PC-3 (cell line): ENCODE measurements at regions not wholly inside any gene's neighbourhood (a gene's known extent, or its start where the extent isn't known, plus 50 kb on each side); places are given as distances from the start of the nearest gene placed in this dataset.

Experiments used
- ATAC-seq: fragments of 200-7000 bp; cut with Tn5 transposase; 2 replicates; pipeline ENCODE4 v1.9.1; 2020; ENCODE audit warnings: mild to moderate bottlenecking, moderate library complexity
- BruUV-seq: library from RNA; stranded (reverse); fragments of 400-500 nt; replicated peaks from 2 replicates; lab custom pipeline; 2021; lab: Mats Ljungman, UMichigan
- CTCF ChIA-PET: fragments of 300-600 bp; sonication (Branson Sonifier 250); formaldehyde crosslinking; loops from one replicate; lab custom pipeline; 2022; ENCODE audit warnings: antibody characterized with exemption; lab: Charles Lee
- POLR2A ChIA-PET: fragments of 300-600 bp; sonication (Branson Sonifier 250); formaldehyde crosslinking; loops from one replicate; lab custom pipeline; 2022; ENCODE audit warnings: antibody characterized with exemption; ENCODE audit not compliant: unreplicated experiment; lab: Charles Lee
- DNase-seq: peaks from one replicate; pipeline ENCODE4 v3.0.0-alpha.2; 2015
- H2AFZ ChIP-seq: fragments of 300-600 bp; sonication (generic); 2 replicates; pipeline ENCODE4 v1.6.0; 2016; ENCODE audit warnings: antibody characterized with exemption, low read length
- H3F3A ChIP-seq: fragments of 300-600 bp; sonication (generic); one replicate; pipeline ENCODE4 v1.6.0; 2017; ENCODE audit warnings: antibody characterized with exemption, low read length, control low read depth, mild to moderate bottlenecking; ENCODE audit not compliant: unreplicated experiment
- H3K27ac ChIP-seq: fragments of 300-600 bp; sonication (generic); 2 replicates; pipeline ENCODE4 v1.5.1; 2016; ENCODE audit warnings: mild to moderate bottlenecking, low read length
- H3K27me3 ChIP-seq: fragments of 300-600 bp; sonication (generic); 2 replicates; pipeline ENCODE4 v1.6.1; 2016; ENCODE audit warnings: low read length, mixed read lengths
- H3K36me3 ChIP-seq: fragments of 300-600 bp; sonication (generic); 2 replicates; pipeline ENCODE4 v1.6.1; 2016; ENCODE audit warnings: low read depth, mixed run types, low read length, mixed read lengths
- H3K4me1 ChIP-seq: fragments of 300-600 bp; sonication (generic); 2 replicates; pipeline ENCODE4 v1.5.1; 2016; ENCODE audit warnings: low read length; ENCODE audit not compliant: insufficient read depth
- H3K4me2 ChIP-seq: fragments of 300-600 bp; sonication (generic); 2 replicates; pipeline ENCODE4 v1.6.0; 2016; ENCODE audit warnings: low read length
- H3K4me3 ChIP-seq: fragments of 300-600 bp; sonication (generic); 2 replicates; pipeline ENCODE4 v1.5.1; 2016; ENCODE audit warnings: mild to moderate bottlenecking, low read length, mixed read lengths
- H3K79me2 ChIP-seq: fragments of 300-600 bp; sonication (generic); 2 replicates; pipeline ENCODE4 v1.6.1; 2017; ENCODE audit warnings: low read length, mixed read lengths
- H3K9ac ChIP-seq: fragments of 300-600 bp; sonication (generic); 2 replicates; pipeline ENCODE4 v1.6.0; 2016; ENCODE audit warnings: mild to moderate bottlenecking, low read length
- H3K9me2 ChIP-seq: fragments of 300-600 bp; sonication (generic); replicated peaks from 2 replicates; pipeline ENCODE4 v1.6.1; 2016; ENCODE audit warnings: mixed run types, low read length, mixed read lengths
- H3K9me3 ChIP-seq: fragments of 300-600 bp; sonication (generic); 2 replicates; pipeline ENCODE4 v1.6.1; 2016; ENCODE audit warnings: low read length, mixed read lengths
- H4K20me1 ChIP-seq: fragments of 300-600 bp; sonication (generic); 2 replicates; pipeline ENCODE4 v1.6.1; 2016; ENCODE audit warnings: low read length, mixed read lengths
- CTCF ChIP-seq: fragments of 300-600 bp; sonication (generic); conservative IDR thresholded peaks from 2 replicates; pipeline ENCODE4 v1.5.1; 2017; ENCODE audit warnings: antibody characterized with exemption, low read depth, mild to moderate bottlenecking, low read length
- EZH2 ChIP-seq: fragments of 300-600 bp; sonication (generic); IDR thresholded peaks from one replicate; pipeline ENCODE4 v1.6.1; 2017; ENCODE audit warnings: antibody characterized with exemption, mild to moderate bottlenecking, low read length; ENCODE audit not compliant: unreplicated experiment
- EZH2phosphoT487 ChIP-seq: fragments of 300-600 bp; sonication (generic); IDR thresholded peaks from 2 replicates; pipeline ENCODE4 v1.6.1; 2018; ENCODE audit warnings: mild to moderate bottlenecking, antibody characterized with exemption, low read length, borderline replicate concordance
- intact Hi-C: fragments of 100-400 bp; cut with micrococcal nuclease; formaldehyde crosslinking; loops from 2 replicates; pipeline ENCODE4 v1.9.0; 2023

GRCh38 chr4:81274460-81274859 is 59.4 kb upstream of the PRKG2 start:
- Histone ChIP-seq H2AFZ (no peak overlapping the region), H3K4me1 (no peaks in the 10 kb centered on the region), H3K9me2 (no peaks in the 10 kb centered on the region), H3K9me3 (no peaks in the 10 kb centered on the region), H3K9ac (no peak overlapping the region), H3K4me2 (no peak overlapping the region), H3K36me3 (no peaks in the 10 kb centered on the region), H3K4me3 (no peak overlapping the region), H3K79me2 (no peaks in the 10 kb centered on the region), H3K27ac (no peak overlapping the region), H4K20me1 (no peaks in the 10 kb centered on the region), H3F3A (no peaks in the 10 kb centered on the region), H3K27me3 (no peaks in the 10 kb centered on the region)
- ChIA-PET POLR2A (no interaction called here), CTCF (no interaction called here)
- BruUV-seq, result no TSS peak
- intact Hi-C loops, result no loop called here
- no peak for DNase-seq
- no peak for TF ChIP-seq EZH2phosphoT487
- TF ChIP-seq CTCF, result no peak
- TF ChIP-seq EZH2, result no peak
- no peak for ATAC-seq

GRCh38 chr4:81272671-81273070 is 57.6 kb upstream of the PRKG2 start:
- DNase-seq (no peak), ATAC-seq (no peak)
- Histone ChIP-seq H3K4me1 (no peaks in the 10 kb centered on the region), H3K36me3 (no peaks in the 10 kb centered on the region), H2AFZ (no peak overlapping the region), H3K27ac (no peak overlapping the region), H3K4me2 (no peak overlapping the region), H3K79me2 (no peaks in the 10 kb centered on the region), H3K27me3 (no peaks in the 10 kb centered on the region), H3K9ac (no peak overlapping the region), H3K9me2 (no peaks in the 10 kb centered on the region), H3K9me3 (no peaks in the 10 kb centered on the region), H3K4me3 (no peak overlapping the region), H4K20me1 (no peaks in the 10 kb centered on the region), H3F3A (no peaks in the 10 kb centered on the region)
- BruUV-seq, result no TSS peak
- TF ChIP-seq EZH2phosphoT487 (no peak), CTCF (no peak), EZH2 (no peak)
- intact Hi-C loops, result no loop called here
- ChIA-PET POLR2A (no interaction called here), CTCF (no interaction called here)
